ENCODE measurements at regions not wholly inside any gene's neighbourhood (a gene's known extent, or its start where the extent isn't known, plus 50 kb on each side); places are given as distances from the start of the nearest gene placed in this dataset.

GRCh38 chr2:830419-831224 lies 120.0 kb upstream of the SNTG2 start:
- Mint-ChIP-seq H3K9me3 (no peaks in the 10 kb centered on the region), H3K27me3 (ENCODE audit: low read depth) (peaks cover 1% of the 10 kb centered on the region), H3K27ac (no peak overlapping the region), H3K4me3 (ENCODE audit: low read depth) (no peak overlapping the region), H3K36me3 (ENCODE audit: low read depth) (no peaks in the 10 kb centered on the region), H3K4me1 (ENCODE audit: low read depth) (no peaks in the 10 kb centered on the region)
- DNase-seq (ENCODE audit: low spot score): no peak
- intact Hi-C loops (cut with micrococcal nuclease): no loop called here

- Mint-ChIP-seq H3K36me3 (ENCODE audit: low read depth) (no peaks in the 10 kb centered on the region), H3K4me1 (ENCODE audit: low read depth) (no peaks in the 10 kb centered on the region), H3K4me3 (ENCODE audit: low read depth) (no peak overlapping the region), H3K27ac (no peak overlapping the region), H3K27me3 (ENCODE audit: low read depth) (no peaks in the 10 kb centered on the region), H3K9me3 (no peaks in the 10 kb centered on the region)
- DNase-seq (ENCODE audit: low spot score): no peak
- intact Hi-C loops (cut with micrococcal nuclease): no loop called here
Measured at GRCh38 chr2:829047-829446, 121.6 kb upstream of the SNTG2 start.

- intact Hi-C loops (cut with micrococcal nuclease): no loop called here
- H3K27me3 Mint-ChIP-seq (ENCODE audit: low read depth): no peaks in the 10 kb centered on the region
- no peak for DNase-seq (ENCODE audit: low spot score)
- no peaks in the 10 kb centered on the region for H3K36me3 Mint-ChIP-seq (ENCODE audit: low read depth)
- no peak overlapping the region for H3K4me3 Mint-ChIP-seq (ENCODE audit: low read depth)
- no peak overlapping the region for H3K27ac Mint-ChIP-seq
- H3K9me3 Mint-ChIP-seq: no peaks in the 10 kb centered on the region
- no peaks in the 10 kb centered on the region for H3K4me1 Mint-ChIP-seq (ENCODE audit: low read depth)
Measured at GRCh38 chr2:824954-825353, 125.7 kb upstream of the SNTG2 start.

GRCh38 chr2:824524-824923 lies 126.1 kb upstream of the SNTG2 start:
- DNase-seq (ENCODE audit: low spot score): no peak
- H3K4me1 Mint-ChIP-seq (ENCODE audit: low read depth): no peaks in the 10 kb centered on the region
- no peaks in the 10 kb centered on the region for H3K36me3 Mint-ChIP-seq (ENCODE audit: low read depth)
- H3K27me3 Mint-ChIP-seq (ENCODE audit: low read depth): no peaks in the 10 kb centered on the region
- H3K9me3 Mint-ChIP-seq: no peaks in the 10 kb centered on the region
- H3K4me3 Mint-ChIP-seq (ENCODE audit: low read depth): no peak overlapping the region
- no peak overlapping the region for H3K27ac Mint-ChIP-seq
- intact Hi-C loops (cut with micrococcal nuclease): no loop called here

- no peak overlapping the region for H3K27ac Mint-ChIP-seq
- H3K9me3 Mint-ChIP-seq: no peaks in the 10 kb centered on the region
- DNase-seq (ENCODE audit: low spot score): no peak
- no peak overlapping the region for H3K4me3 Mint-ChIP-seq (ENCODE audit: low read depth)
- intact Hi-C loops (cut with micrococcal nuclease): no loop called here
- H3K36me3 Mint-ChIP-seq (ENCODE audit: low read depth): no peaks in the 10 kb centered on the region
- no peaks in the 10 kb centered on the region for H3K4me1 Mint-ChIP-seq (ENCODE audit: low read depth)
- no peaks in the 10 kb centered on the region for H3K27me3 Mint-ChIP-seq (ENCODE audit: low read depth)
Measured at GRCh38 chr2:821546-821945, 129.1 kb upstream of the SNTG2 start.

GRCh38 chr2:819601-820000 lies 131.0 kb upstream of the SNTG2 start:
- DNase-seq (ENCODE audit: low spot score): no peak

GRCh38 chr2:819121-819520 lies 131.5 kb upstream of the SNTG2 start:
- intact Hi-C loops (cut with micrococcal nuclease): no loop called here
- no peaks in the 10 kb centered on the region for H3K9me3 Mint-ChIP-seq
- no peak overlapping the region for H3K27ac Mint-ChIP-seq
- no peaks in the 10 kb centered on the region for H3K36me3 Mint-ChIP-seq (ENCODE audit: low read depth)
- no peak overlapping the region for H3K4me3 Mint-ChIP-seq (ENCODE audit: low read depth)
- no peaks in the 10 kb centered on the region for H3K27me3 Mint-ChIP-seq (ENCODE audit: low read depth)
- no peak for DNase-seq (ENCODE audit: low spot score)
- no peaks in the 10 kb centered on the region for H3K4me1 Mint-ChIP-seq (ENCODE audit: low read depth)

More at GRCh38 chr2:819601-820000, 131.0 kb upstream of the SNTG2 start:
- Mint-ChIP-seq H3K4me3 (ENCODE audit: low read depth) (no peak overlapping the region), H3K4me1 (ENCODE audit: low read depth) (no peaks in the 10 kb centered on the region), H3K27me3 (ENCODE audit: low read depth) (no peaks in the 10 kb centered on the region), H3K27ac (no peak overlapping the region), H3K36me3 (ENCODE audit: low read depth) (no peaks in the 10 kb centered on the region), H3K9me3 (no peaks in the 10 kb centered on the region)
- intact Hi-C loops (cut with micrococcal nuclease): no loop called here

GRCh38 chr2:817336-818015 lies 133.2 kb upstream of the SNTG2 start:
- intact Hi-C loops (cut with micrococcal nuclease): no loop called here
- no peak for DNase-seq (ENCODE audit: low spot score)
- H3K36me3 Mint-ChIP-seq (ENCODE audit: low read depth): no peaks in the 10 kb centered on the region
- H3K27me3 Mint-ChIP-seq (ENCODE audit: low read depth): no peaks in the 10 kb centered on the region
- H3K9me3 Mint-ChIP-seq: no peaks in the 10 kb centered on the region
- H3K27ac Mint-ChIP-seq: no peak overlapping the region
- no peak overlapping the region for H3K4me3 Mint-ChIP-seq (ENCODE audit: low read depth)
- H3K4me1 Mint-ChIP-seq (ENCODE audit: low read depth): no peaks in the 10 kb centered on the region

GRCh38 chr2:816278-816677 lies 134.4 kb upstream of the SNTG2 start:
- intact Hi-C loops (cut with micrococcal nuclease): no loop called here
- H3K36me3 Mint-ChIP-seq (ENCODE audit: low read depth): no peaks in the 10 kb centered on the region
- H3K4me1 Mint-ChIP-seq (ENCODE audit: low read depth): no peaks in the 10 kb centered on the region
- no peak overlapping the region for H3K4me3 Mint-ChIP-seq (ENCODE audit: low read depth)
- H3K9me3 Mint-ChIP-seq: no peaks in the 10 kb centered on the region
- no peak overlapping the region for H3K27ac Mint-ChIP-seq
- no peak for DNase-seq (ENCODE audit: low spot score)
- H3K27me3 Mint-ChIP-seq (ENCODE audit: low read depth): no peaks in the 10 kb centered on the region

- no peaks in the 10 kb centered on the region for H3K36me3 Mint-ChIP-seq (ENCODE audit: low read depth)
- no peak overlapping the region for H3K27ac Mint-ChIP-seq
- DNase-seq (ENCODE audit: low spot score): no peak
- H3K27me3 Mint-ChIP-seq (ENCODE audit: low read depth): no peaks in the 10 kb centered on the region
- H3K9me3 Mint-ChIP-seq: no peaks in the 10 kb centered on the region
- H3K4me3 Mint-ChIP-seq (ENCODE audit: low read depth): no peak overlapping the region
- intact Hi-C loops (cut with micrococcal nuclease): no loop called here
- H3K4me1 Mint-ChIP-seq (ENCODE audit: low read depth): no peaks in the 10 kb centered on the region
Measured at GRCh38 chr2:810397-810796, 133.2 kb upstream of the TMEM18 start.

- intact Hi-C loops (cut with micrococcal nuclease): no loop called here
- no peak for DNase-seq (ENCODE audit: low spot score)
- Mint-ChIP-seq H3K9me3 (no peaks in the 10 kb centered on the region), H3K27ac (no peak overlapping the region), H3K27me3 (ENCODE audit: low read depth) (no peaks in the 10 kb centered on the region), H3K4me3 (ENCODE audit: low read depth) (no peak overlapping the region), H3K36me3 (ENCODE audit: low read depth) (no peaks in the 10 kb centered on the region), H3K4me1 (ENCODE audit: low read depth) (no peaks in the 10 kb centered on the region)
Measured at GRCh38 chr2:807300-807699, 130.1 kb upstream of the TMEM18 start.

- H3K27me3 Mint-ChIP-seq (ENCODE audit: low read depth): no peaks in the 10 kb centered on the region
- no peak for DNase-seq (ENCODE audit: low spot score)
- H3K9me3 Mint-ChIP-seq: no peaks in the 10 kb centered on the region
Measured at GRCh38 chr2:805664-806063, 128.5 kb upstream of the TMEM18 start.

GRCh38 chr2:797993-798392 lies 120.8 kb upstream of the TMEM18 start:
- Mint-ChIP-seq H3K4me3 (ENCODE audit: low read depth) (no peak overlapping the region), H3K36me3 (ENCODE audit: low read depth) (no peaks in the 10 kb centered on the region), H3K27ac (no peak overlapping the region), H3K4me1 (ENCODE audit: low read depth) (no peaks in the 10 kb centered on the region), H3K27me3 (ENCODE audit: low read depth) (no peaks in the 10 kb centered on the region), H3K9me3 (no peaks in the 10 kb centered on the region)
- intact Hi-C loops (cut with micrococcal nuclease): no loop called here
- DNase-seq (ENCODE audit: low spot score): no peak

More at GRCh38 chr2:805664-806063, 128.5 kb upstream of the TMEM18 start:
- Mint-ChIP-seq H3K4me1 (ENCODE audit: low read depth) (no peaks in the 10 kb centered on the region), H3K36me3 (ENCODE audit: low read depth) (no peaks in the 10 kb centered on the region), H3K27ac (no peak overlapping the region), H3K4me3 (ENCODE audit: low read depth) (no peak overlapping the region)
- intact Hi-C loops (cut with micrococcal nuclease): no loop called here
